Thoracic aorta (tissue), 2 donors: ENCODE measurements at regions not wholly inside any gene's neighbourhood (a gene's known extent, or its start where the extent isn't known, plus 50 kb on each side); places are given as distances from the start of the nearest gene placed in this dataset.

Experiments
- ATAC-seq: fragments of 150-250 bp; one replicate; pipeline ENCODE4 v1.8.0; 2017; ENCODE audit warnings: low read depth; ENCODE audit not compliant: insufficient number of reproducible peaks, low FRiP score
- DNase-seq: peaks from one replicate; pipeline ENCODE4 v3.0.0-alpha.2; 2020; ENCODE audit warnings: low spot score
- H3K27ac ChIP-seq, 2 donors: fragments of 200-600 bp; sonication (generic); 1 replicate in 1 of 2; 2 replicates in 1 of 2; pipeline ENCODE4 v1.5.1; 2016; ENCODE audit warnings: mild to moderate bottlenecking in 2 of 2, moderate library complexity in 2 of 2
- H3K27me3 ChIP-seq: fragments of 200-600 bp; sonication (generic); replicated peaks from 2 replicates; pipeline ENCODE4 v1.6.0; 2016; ENCODE audit warnings: mild to moderate bottlenecking; ENCODE audit not compliant: insufficient read depth
- H3K36me3 ChIP-seq: fragments of 200-600 bp; sonication (generic); one replicate; pipeline ENCODE4 v1.5.1; 2016
- H3K4me1 ChIP-seq, 2 donors: fragments of 200-600 bp; sonication (generic); 1 replicate in 1 of 2; 2 replicates in 1 of 2; pipeline versions ENCODE4 v1.5.1 to v1.6.0; 2016; ENCODE audit warnings: low read depth in 2 of 2, mild to moderate bottlenecking in 1 of 2; ENCODE audit not compliant: control insufficient read depth in 1 of 2
- H3K4me3 ChIP-seq: fragments of 200-600 bp; sonication (generic); 2 replicates; pipeline ENCODE4 v1.5.1; 2016; ENCODE audit warnings: mild to moderate bottlenecking
- H3K9me3 ChIP-seq: fragments of 200-600 bp; sonication (generic); 2 replicates; pipeline ENCODE4 v1.5.1; 2016
- TF ChIP-seq, protein P1 (sequence below): fragments of 200-600 bp; sonication (generic); IDR thresholded peaks from one replicate; pipeline ENCODE4 v1.5.1; 2019; ENCODE audit warnings: antibody characterized with exemption

DNA sequence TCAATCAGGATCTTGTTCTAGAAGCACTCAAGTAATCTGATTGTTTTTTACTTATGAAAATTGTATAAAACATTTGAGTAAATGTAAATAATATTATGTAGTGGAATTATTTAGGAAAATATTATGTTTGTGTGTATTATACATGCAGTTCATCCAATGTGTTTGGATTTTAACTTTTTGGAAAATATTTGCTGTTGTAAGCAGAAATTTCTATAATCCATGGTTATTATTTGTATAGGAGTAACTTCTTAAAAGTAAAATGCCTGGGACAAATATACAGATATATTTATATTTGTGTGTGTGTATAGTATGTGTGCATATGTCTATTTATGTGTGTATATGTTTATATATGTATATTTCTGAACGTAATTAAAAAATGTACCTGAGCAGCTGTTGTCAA lies 1394.6 kb upstream of the AGA start:
- TF ChIP-seq, protein P1, sequence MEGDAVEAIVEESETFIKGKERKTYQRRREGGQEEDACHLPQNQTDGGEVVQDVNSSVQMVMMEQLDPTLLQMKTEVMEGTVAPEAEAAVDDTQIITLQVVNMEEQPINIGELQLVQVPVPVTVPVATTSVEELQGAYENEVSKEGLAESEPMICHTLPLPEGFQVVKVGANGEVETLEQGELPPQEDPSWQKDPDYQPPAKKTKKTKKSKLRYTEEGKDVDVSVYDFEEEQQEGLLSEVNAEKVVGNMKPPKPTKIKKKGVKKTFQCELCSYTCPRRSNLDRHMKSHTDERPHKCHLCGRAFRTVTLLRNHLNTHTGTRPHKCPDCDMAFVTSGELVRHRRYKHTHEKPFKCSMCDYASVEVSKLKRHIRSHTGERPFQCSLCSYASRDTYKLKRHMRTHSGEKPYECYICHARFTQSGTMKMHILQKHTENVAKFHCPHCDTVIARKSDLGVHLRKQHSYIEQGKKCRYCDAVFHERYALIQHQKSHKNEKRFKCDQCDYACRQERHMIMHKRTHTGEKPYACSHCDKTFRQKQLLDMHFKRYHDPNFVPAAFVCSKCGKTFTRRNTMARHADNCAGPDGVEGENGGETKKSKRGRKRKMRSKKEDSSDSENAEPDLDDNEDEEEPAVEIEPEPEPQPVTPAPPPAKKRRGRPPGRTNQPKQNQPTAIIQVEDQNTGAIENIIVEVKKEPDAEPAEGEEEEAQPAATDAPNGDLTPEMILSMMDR: no peak
- no peaks in the 10 kb centered on the region for H3K9me3 ChIP-seq
- H3K36me3 ChIP-seq: no peaks in the 10 kb centered on the region
- DNase-seq (no peak), ATAC-seq (no peak)
- H3K27ac ChIP-seq: no peak overlapping the region
- no peaks in the 10 kb centered on the region for H3K4me1 ChIP-seq
- H3K4me3 ChIP-seq: no peak overlapping the region
- no peaks in the 10 kb centered on the region for H3K27me3 ChIP-seq

DNA sequence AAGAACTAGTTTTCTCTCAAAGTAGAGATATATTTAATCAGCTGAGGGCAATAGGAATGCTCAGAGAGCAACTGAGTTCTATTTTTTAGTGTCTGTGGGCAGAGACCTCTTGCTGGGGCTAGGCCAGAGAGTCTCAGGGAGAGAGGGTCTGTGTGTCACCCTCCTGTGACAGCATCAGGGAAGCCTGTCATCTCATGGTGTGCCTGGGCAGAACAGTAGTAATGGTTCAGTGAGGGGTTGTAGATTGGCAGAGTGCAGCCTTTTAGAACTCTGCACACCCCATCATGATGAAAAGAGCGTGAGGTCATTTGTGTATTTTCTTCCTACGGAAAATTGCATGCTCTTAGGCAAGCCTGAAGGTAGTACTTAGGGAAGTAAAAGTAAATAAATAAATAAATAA lies 1396.5 kb upstream of the AGA start:
- H3K4me1 ChIP-seq: no peaks in the 10 kb centered on the region
- TF ChIP-seq, protein P1: no peak
- no peak for ATAC-seq
- H3K36me3 ChIP-seq: no peaks in the 10 kb centered on the region
- H3K27ac ChIP-seq: no peak overlapping the region
- DNase-seq: no peak
- H3K4me3 ChIP-seq: no peak overlapping the region
- H3K27me3 ChIP-seq: no peaks in the 10 kb centered on the region
- H3K9me3 ChIP-seq: no peaks in the 10 kb centered on the region

DNA sequence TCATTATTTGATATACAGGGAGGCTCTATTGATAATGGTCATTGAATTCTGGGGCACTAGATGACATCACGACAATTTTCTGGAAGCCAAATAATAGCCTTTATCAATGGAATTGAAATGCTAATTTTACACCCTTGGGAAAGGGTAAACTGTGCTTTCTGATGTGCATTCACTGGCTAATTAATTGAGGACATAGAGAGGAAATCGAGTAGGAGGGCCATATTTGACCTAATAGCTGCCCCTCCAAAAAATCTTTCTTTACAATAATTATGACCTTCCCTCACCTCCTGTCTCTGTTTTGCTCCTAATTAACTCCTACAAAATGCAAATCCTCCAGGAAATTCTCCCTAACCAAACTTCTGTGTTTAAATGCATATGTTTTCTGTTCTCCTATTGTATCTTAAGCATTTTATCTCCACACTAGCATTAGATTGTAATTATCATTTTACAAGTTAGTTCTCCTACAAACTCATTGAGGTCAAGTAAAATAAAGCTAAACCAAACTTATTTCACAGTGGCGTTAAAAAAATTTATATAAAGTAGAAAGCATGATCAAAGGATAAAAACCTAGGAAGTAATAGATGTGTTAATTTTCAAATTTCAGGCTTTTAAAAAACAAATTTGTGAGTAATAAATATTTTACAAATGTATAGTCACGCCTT lies 1414.0 kb upstream of the AGA start:
- Histone ChIP-seq H3K36me3 (no peaks in the 10 kb centered on the region), H3K4me3 (no peak overlapping the region), H3K27me3 (no peaks in the 10 kb centered on the region), H3K4me1 (no peaks in the 10 kb centered on the region), H3K9me3 (no peaks in the 10 kb centered on the region), H3K27ac (no peak overlapping the region)
- TF ChIP-seq, protein P1: no peak
- no peak for ATAC-seq
- no peak for DNase-seq

DNA sequence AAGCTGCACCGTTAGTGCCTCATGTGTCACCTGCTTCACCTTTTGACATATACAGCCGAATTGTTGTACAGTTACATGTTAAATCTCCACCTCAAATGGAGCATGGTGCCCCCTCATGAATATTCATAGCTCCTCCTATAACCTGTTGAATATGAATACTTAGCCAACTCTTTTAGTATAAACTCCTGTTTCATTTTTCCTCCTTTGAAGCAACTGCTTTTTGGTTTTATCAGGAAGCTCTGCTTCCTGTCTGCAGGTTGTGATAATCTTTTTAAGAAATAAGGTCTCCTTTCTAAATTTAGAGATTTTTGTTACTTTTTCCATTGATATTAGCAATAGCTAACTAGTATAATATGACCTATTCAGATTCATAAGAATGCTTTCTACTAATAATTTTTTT lies 1429.2 kb upstream of the AGA start:
- DNase-seq (no peak), ATAC-seq (no peak)
- H3K9me3 ChIP-seq: no peaks in the 10 kb centered on the region
- H3K27ac ChIP-seq: no peak overlapping the region
- no peaks in the 10 kb centered on the region for H3K4me1 ChIP-seq
- no peaks in the 10 kb centered on the region for H3K36me3 ChIP-seq
- no peaks in the 10 kb centered on the region for H3K27me3 ChIP-seq
- H3K4me3 ChIP-seq: no peak overlapping the region
- TF ChIP-seq, protein P1: no peak

DNA sequence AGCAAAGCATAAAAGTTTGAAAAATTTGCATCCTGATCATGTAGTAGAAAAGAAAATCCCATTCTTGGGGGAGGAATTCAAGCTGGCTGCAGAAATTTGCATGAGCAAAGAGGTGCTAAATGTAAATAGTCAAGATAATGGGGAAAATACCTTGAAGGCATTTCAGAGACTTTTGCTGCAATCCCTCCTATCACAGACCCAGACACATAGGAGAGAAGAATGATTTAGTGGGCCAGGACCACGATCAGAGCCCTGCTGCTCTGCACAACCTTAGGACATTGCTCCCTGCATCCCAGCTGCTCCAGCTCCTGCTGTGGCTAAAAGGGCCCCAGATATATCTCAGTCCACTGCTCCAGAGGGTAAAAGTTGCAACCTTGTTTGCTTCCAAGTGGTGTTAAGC lies 1439.7 kb upstream of the AGA start:
- Histone ChIP-seq H3K4me3 (no peak overlapping the region), H3K36me3 (no peaks in the 10 kb centered on the region), H3K4me1 (no peaks in the 10 kb centered on the region), H3K27me3 (no peaks in the 10 kb centered on the region), H3K9me3 (peaks cover 4% of the 10 kb centered on the region), H3K27ac (no peak overlapping the region)
- no peak for ATAC-seq
- TF ChIP-seq, protein P1: no peak
- DNase-seq: no peak
